Esophagus muscularis mucosa (tissue), 4 donors: ENCODE measurements at regions not wholly inside any gene's neighbourhood (a gene's known extent, or its start where the extent isn't known, plus 50 kb on each side); places are given as distances from the start of the nearest gene placed in this dataset.
A peak's percentile ranks its signal among the peaks of the same experiment; 100 is the strongest.

Experiments
- DNase-seq: peaks from one replicate; pipeline ENCODE4 v3.0.0-alpha.2; 2017; ENCODE audit errors: extremely low spot score
- H3K27ac ChIP-seq, 4 donors: fragments of 200-600 bp; sonication (generic); replicated peaks in 1 of 4; 1 replicate in 3 of 4; 2 replicates in 1 of 4; pipeline ENCODE4 v1.5.1; 2016 to 2019; ENCODE audit warnings: mild to moderate bottlenecking in 1 of 4
- H3K27me3 ChIP-seq, 4 donors: fragments of 200-600 bp; sonication (generic); one replicate each; pipeline versions ENCODE4 v1.5.1 to v1.6.0; 2016 to 2019
- H3K36me3 ChIP-seq, 4 donors: fragments of 200-600 bp; sonication (generic); one replicate each; pipeline ENCODE4 v1.5.1; 2016 to 2019
- H3K4me1 ChIP-seq, 4 donors: fragments of 200-600 bp; sonication (generic); one replicate each; pipeline ENCODE4 v1.5.1; 2016 to 2019
- H3K4me3 ChIP-seq, 4 donors: fragments of 200-600 bp; sonication (generic); 1 replicate in 2 of 4; 2 replicates in 2 of 4; pipeline ENCODE4 v1.5.1; 2016 to 2019; ENCODE audit warnings: mild to moderate bottlenecking in 4 of 4, moderate library complexity in 1 of 4
- H3K9me3 ChIP-seq, 4 donors: fragments of 200-600 bp; sonication (generic); 1 replicate in 3 of 4; 2 replicates in 1 of 4; pipeline ENCODE4 v1.5.1; 2016 to 2019
- CTCF ChIP-seq, 3 experiments: fragments of 200-600 bp in 2 of 3; fragments of 450-650 bp in 1 of 3; sonication (generic) in 2 of 3; IDR thresholded peaks; one replicate each; pipeline ENCODE4 v1.5.1; 2017 to 2019; ENCODE audit warnings: antibody characterized with exemption in 3 of 3, mild to moderate bottlenecking in 2 of 3, moderate library complexity in 1 of 3
- EP300 ChIP-seq: sonication (generic); formaldehyde crosslinking; IDR thresholded peaks from one replicate; pipeline ENCODE4 v1.6.1; 2017; ENCODE audit warnings: antibody characterized with exemption
- POLR2A ChIP-seq: fragments of 450-650 bp; IDR thresholded peaks from one replicate; pipeline ENCODE4 v1.6.1; 2017; ENCODE audit warnings: antibody characterized with exemption, moderate library complexity, mild to moderate bottlenecking, low read depth
- POLR2AphosphoS5 ChIP-seq, 2 donors: sonication (generic); formaldehyde crosslinking; IDR thresholded peaks; one replicate each; pipeline ENCODE4 v1.6.1; 2017; ENCODE audit warnings: antibody characterized with exemption in 2 of 2
- WGBS: methylation state at CpG from one replicate; pipeline ENCODE4 v1.1.5; 2018; 5-methylcytosine and 5-hydroxymethylcytosine counted together
- intact Hi-C: fragments of 100-400 bp; cut with DNase I; formaldehyde crosslinking; loops from one replicate; pipeline ENCODE4 v1.15.1; 2023

DNA sequence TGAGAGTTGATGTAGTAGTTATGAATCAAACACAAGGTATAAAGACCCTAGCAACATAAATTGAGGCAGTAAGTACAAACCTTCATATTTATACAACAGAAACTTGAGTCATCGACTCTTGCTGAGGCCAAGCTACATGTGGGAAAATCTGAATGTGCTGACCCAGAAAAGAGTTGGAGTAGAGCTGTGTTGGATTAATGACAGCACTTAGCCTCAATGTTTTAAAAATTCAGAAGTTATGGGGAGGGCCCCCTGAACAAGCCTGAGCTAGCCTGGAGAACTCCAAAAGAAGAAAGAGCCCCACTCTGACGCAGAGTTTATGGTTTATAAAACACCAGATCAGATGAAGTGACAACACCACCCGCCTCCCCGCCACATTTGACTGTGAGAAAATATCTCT, 100.0 kb downstream of the DUSP6 start:
- Histone ChIP-seq H3K36me3 (no peaks in the 10 kb centered on the region), H3K27ac (peak overlapping the region in 3 of 4 donors; percentile 53 to 57 (median 54)), H3K27me3 (no peaks in the 10 kb centered on the region), H3K4me1 (peaks cover 13 to 37% (median 37%) of the 10 kb centered on the region in 4 donors), H3K9me3 (no peaks in the 10 kb centered on the region), H3K4me3 (no peak overlapping the region)
- no peak for DNase-seq
- WGBS: 75% methylated on average over 4 of the region's 4 CpGs
- TF ChIP-seq EP300 (no peak), CTCF (IDR thresholded peaks at IDR 0.05) (no peak), POLR2AphosphoS5 (IDR thresholded peaks at IDR 0.05) (no peak), POLR2A (no peak)
- intact Hi-C loops: no loop called here

GRCh38 chr12:89251342-89252271, 100.7 kb downstream of the DUSP6 start:
- Histone ChIP-seq H3K9me3 (no peaks in the 10 kb centered on the region), H3K27ac (peak overlapping the region; percentile 53 to 62 (median 56)), H3K27me3 (no peaks in the 10 kb centered on the region), H3K4me1 (peaks cover 13 to 37% (median 37%) of the 10 kb centered on the region in 4 donors), H3K36me3 (no peaks in the 10 kb centered on the region), H3K4me3 (no peak overlapping the region)
- intact Hi-C loops: no loop called here
- DNase-seq: no peak
- TF ChIP-seq POLR2AphosphoS5 (IDR thresholded peaks at IDR 0.05) (no peak), CTCF (IDR thresholded peaks at IDR 0.05) (no peak), EP300 (no peak), POLR2A (no peak)
- 38% methylated on average over 6 of the region's 6 CpGs for WGBS

DNA sequence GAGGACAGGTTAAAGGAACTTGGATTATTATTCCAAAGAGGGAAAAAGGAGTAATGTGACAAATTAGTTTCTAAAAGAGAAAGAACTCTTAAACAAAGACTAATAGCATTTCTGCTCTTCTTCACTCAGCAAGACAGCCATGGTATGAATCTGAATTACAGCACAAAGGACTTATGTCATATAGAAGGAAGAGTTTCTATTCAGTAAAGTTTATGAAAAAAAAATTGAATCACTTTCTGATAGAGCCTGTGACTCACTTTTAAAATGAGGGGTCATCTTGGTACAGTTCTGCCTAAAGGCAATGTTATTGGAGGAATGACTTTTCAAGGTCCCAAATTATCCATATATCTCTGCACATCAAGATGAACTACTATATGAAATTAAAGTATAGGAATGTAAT, 101.7 kb downstream of the DUSP6 start:
- DNase-seq: no peak
- Histone ChIP-seq H3K27me3 (no peaks in the 10 kb centered on the region), H3K9me3 (no peaks in the 10 kb centered on the region), H3K27ac (peak overlapping the region; percentile 53 to 62 (median 56)), H3K4me3 (no peak overlapping the region), H3K4me1 (peaks cover 13 to 39% (median 37%) of the 10 kb centered on the region in 4 donors), H3K36me3 (no peaks in the 10 kb centered on the region)
- no peak for TF ChIP-seq CTCF (IDR thresholded peaks at IDR 0.05)
- no peak for TF ChIP-seq POLR2AphosphoS5 (IDR thresholded peaks at IDR 0.05)
- TF ChIP-seq POLR2A: no peak
- no peak for TF ChIP-seq EP300
- intact Hi-C loops: no loop called here

- Histone ChIP-seq H3K27ac (peak overlapping the region; percentile 42 to 57 (median 54)), H3K27me3 (no peaks in the 10 kb centered on the region), H3K36me3 (no peaks in the 10 kb centered on the region), H3K9me3 (no peaks in the 10 kb centered on the region), H3K4me1 (peaks cover 13 to 43% (median 41%) of the 10 kb centered on the region in 4 donors), H3K4me3 (no peak overlapping the region)
- intact Hi-C loops: no loop called here
- DNase-seq: no peak
- TF ChIP-seq POLR2A: no peak
- TF ChIP-seq EP300: no peak
- no peak for TF ChIP-seq POLR2AphosphoS5 (IDR thresholded peaks at IDR 0.05)
- TF ChIP-seq CTCF (IDR thresholded peaks at IDR 0.05): no peak
- WGBS: 46% methylated on average over 2 of the region's 2 CpGs
These were observed 102.1 kb downstream of the DUSP6 start for GRCh38 chr12:89250213-89250612.
